OCI-LY7 (cell line): ENCODE measurements at regions not wholly inside any gene's neighbourhood (a gene's known extent, or its start where the extent isn't known, plus 50 kb on each side); places are given as distances from the start of the nearest gene placed in this dataset.

ENCODE experiments used
- BruUV-seq: library from RNA; stranded (reverse); fragments of 400-500 nt; replicated peaks from 2 replicates; lab custom pipeline; 2021; lab: Mats Ljungman, UMichigan
- CTCF ChIA-PET: fragments of 300-600 bp; sonication (Branson Sonifier 250); formaldehyde crosslinking; loops from one replicate; lab custom pipeline; 2022; ENCODE audit warnings: antibody characterized with exemption; ENCODE audit not compliant: unreplicated experiment; lab: Charles Lee
- POLR2A ChIA-PET: fragments of 300-600 bp; sonication (Branson Sonifier 250); formaldehyde crosslinking; loops from one replicate; lab custom pipeline; 2022; ENCODE audit warnings: antibody characterized with exemption; lab: Charles Lee
- DNase-seq: peaks from one replicate; pipeline ENCODE4 v3.0.0-alpha.2; 2015; ENCODE audit warnings: low spot score
- H2AFZ ChIP-seq: fragments of 200-600 bp; sonication (generic), shearing (Covaris generic); 2 replicates; pipeline ENCODE4 v1.6.1; 2014; ENCODE audit warnings: mild to moderate bottlenecking, antibody characterized with exemption, low read length, moderate library complexity
- H3K27ac ChIP-seq: fragments of 200-600 bp; sonication (generic); 2 replicates; pipeline ENCODE4 v1.5.1; 2014; ENCODE audit warnings: mixed run types, low read depth, mild to moderate bottlenecking, moderate library complexity, low read length, inconsistent platforms; ENCODE audit not compliant: poor library complexity, severe bottlenecking
- H3K36me3 ChIP-seq: fragments of 200-600 bp; sonication (generic); 2 replicates; pipeline ENCODE4 v1.6.1; 2014; ENCODE audit warnings: mild to moderate bottlenecking, antibody characterized with exemption, low read length, moderate library complexity, mixed read lengths; ENCODE audit not compliant: insufficient read depth
- H3K4me1 ChIP-seq: fragments of 200-600 bp; sonication (generic); 2 replicates; pipeline ENCODE4 v1.5.1; 2014; ENCODE audit warnings: mild to moderate bottlenecking, low read length; ENCODE audit not compliant: insufficient read depth, poor library complexity, severe bottlenecking
- H3K4me2 ChIP-seq: fragments of 200-600 bp; sonication (generic); 2 replicates; pipeline ENCODE4 v1.6.1; 2014; ENCODE audit warnings: mild to moderate bottlenecking, low read length
- H3K4me3 ChIP-seq: fragments of 200-600 bp; sonication (generic); 2 replicates; pipeline ENCODE4 v1.5.1; 2014; ENCODE audit warnings: mild to moderate bottlenecking, low read depth, low read length; ENCODE audit not compliant: poor library complexity, severe bottlenecking
- H3K79me2 ChIP-seq: fragments of 200-600 bp; sonication (generic); 2 replicates; pipeline ENCODE4 v1.6.1; 2016; ENCODE audit warnings: low read depth, mild to moderate bottlenecking, low read length, moderate library complexity, mixed read lengths; ENCODE audit not compliant: insufficient read depth
- H3K9me2 ChIP-seq: fragments of 200-600 bp; sonication (generic); 2 replicates; pipeline ENCODE4 v1.6.1; 2016; ENCODE audit warnings: mild to moderate bottlenecking, low read length, mixed read lengths; ENCODE audit not compliant: insufficient read depth
- H3K9me3 ChIP-seq: fragments of 200-600 bp; sonication (generic); 2 replicates; pipeline ENCODE4 v1.6.1; 2014; ENCODE audit warnings: mild to moderate bottlenecking, mixed run types, low read length, mixed read lengths
- H4K20me1 ChIP-seq: fragments of 200-600 bp; sonication (generic); 2 replicates; pipeline ENCODE4 v1.6.1; 2014; ENCODE audit warnings: mild to moderate bottlenecking, antibody characterized with exemption, low read length, moderate library complexity, mixed read lengths; ENCODE audit not compliant: insufficient read depth
- EZH2phosphoT487 ChIP-seq: fragments of 200-600 bp; sonication (generic); IDR thresholded peaks from 2 replicates; pipeline ENCODE4 v1.6.1; 2018; ENCODE audit warnings: low read depth, borderline replicate concordance, mild to moderate bottlenecking, mixed run types, antibody characterized with exemption, low read length, moderate library complexity, mixed read lengths
- intact Hi-C: fragments of 100-400 bp; cut with micrococcal nuclease; formaldehyde crosslinking; loops from one replicate; pipeline ENCODE4 v1.10.0; 2022; ENCODE audit not compliant: unreplicated experiment
- TF ChIP-seq, protein P1 (sequence below): fragments of 200-600 bp; sonication (generic); conservative IDR thresholded peaks from 2 replicates; pipeline ENCODE4 v1.5.1; 2014; ENCODE audit warnings: mild to moderate bottlenecking, antibody characterized with exemption, low read length, moderate library complexity, mixed read lengths

- Histone ChIP-seq H4K20me1 (no peaks in the 10 kb centered on the region), H3K4me2 (no peak overlapping the region), H3K4me1 (no peaks in the 10 kb centered on the region), H2AFZ (no peak overlapping the region), H3K4me3 (no peak overlapping the region), H3K9me2 (no peaks in the 10 kb centered on the region), H3K9me3 (no peaks in the 10 kb centered on the region), H3K36me3 (no peaks in the 10 kb centered on the region), H3K27ac (no peak overlapping the region), H3K79me2 (no peaks in the 10 kb centered on the region)
- CTCF ChIA-PET = no interaction called here
- TF ChIP-seq, protein P1, sequence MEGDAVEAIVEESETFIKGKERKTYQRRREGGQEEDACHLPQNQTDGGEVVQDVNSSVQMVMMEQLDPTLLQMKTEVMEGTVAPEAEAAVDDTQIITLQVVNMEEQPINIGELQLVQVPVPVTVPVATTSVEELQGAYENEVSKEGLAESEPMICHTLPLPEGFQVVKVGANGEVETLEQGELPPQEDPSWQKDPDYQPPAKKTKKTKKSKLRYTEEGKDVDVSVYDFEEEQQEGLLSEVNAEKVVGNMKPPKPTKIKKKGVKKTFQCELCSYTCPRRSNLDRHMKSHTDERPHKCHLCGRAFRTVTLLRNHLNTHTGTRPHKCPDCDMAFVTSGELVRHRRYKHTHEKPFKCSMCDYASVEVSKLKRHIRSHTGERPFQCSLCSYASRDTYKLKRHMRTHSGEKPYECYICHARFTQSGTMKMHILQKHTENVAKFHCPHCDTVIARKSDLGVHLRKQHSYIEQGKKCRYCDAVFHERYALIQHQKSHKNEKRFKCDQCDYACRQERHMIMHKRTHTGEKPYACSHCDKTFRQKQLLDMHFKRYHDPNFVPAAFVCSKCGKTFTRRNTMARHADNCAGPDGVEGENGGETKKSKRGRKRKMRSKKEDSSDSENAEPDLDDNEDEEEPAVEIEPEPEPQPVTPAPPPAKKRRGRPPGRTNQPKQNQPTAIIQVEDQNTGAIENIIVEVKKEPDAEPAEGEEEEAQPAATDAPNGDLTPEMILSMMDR = no peak
- no peak for TF ChIP-seq EZH2phosphoT487
- POLR2A ChIA-PET = interaction anchor here (0.6 to 0.7 kb wide), 4 partner anchors 69 to 706 kb away, joined by 3 read pairs; no protein-coding TSS in a partner anchor
- BruUV-seq = no TSS peak
- no peak for DNase-seq
- intact Hi-C loops = no loop called here
Measured at GRCh38 chr10:65491799-65492198, 1434.0 kb upstream of the LRRTM3 start.

DNA sequence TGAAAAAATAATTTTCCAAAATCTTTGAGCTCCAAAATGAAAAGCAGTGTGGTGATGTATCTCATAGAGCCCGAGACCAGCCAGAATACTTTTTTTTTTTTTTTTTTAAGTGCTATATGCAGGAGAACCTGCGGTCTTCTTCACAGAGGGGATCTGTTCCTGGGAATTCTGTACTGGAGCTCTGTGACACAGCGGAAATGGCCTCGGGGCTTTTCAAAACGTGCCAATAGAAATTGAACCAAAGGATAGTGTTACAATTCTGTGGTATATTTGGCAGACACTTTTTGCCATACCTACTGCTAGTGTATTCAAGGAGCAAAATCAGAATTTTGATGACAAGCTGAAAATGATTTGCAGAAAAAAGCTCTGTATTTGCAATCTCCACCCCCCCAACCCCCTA lies 1429.3 kb upstream of the LRRTM3 start:
- H3K27ac ChIP-seq = no peak overlapping the region
- no peaks in the 10 kb centered on the region for H3K9me3 ChIP-seq
- no peaks in the 10 kb centered on the region for H4K20me1 ChIP-seq
- no peak overlapping the region for H3K4me2 ChIP-seq
- no peaks in the 10 kb centered on the region for H3K36me3 ChIP-seq
- no peaks in the 10 kb centered on the region for H3K4me1 ChIP-seq
- no peak overlapping the region for H2AFZ ChIP-seq
- no peaks in the 10 kb centered on the region for H3K79me2 ChIP-seq
- CTCF ChIA-PET = no interaction called here
- no TSS peak for BruUV-seq
- no peak overlapping the region for H3K4me3 ChIP-seq
- intact Hi-C loops = no loop called here
- no peak for DNase-seq
- POLR2A ChIA-PET = no interaction called here
- H3K9me2 ChIP-seq = no peaks in the 10 kb centered on the region
- TF ChIP-seq, protein P1 = no peak
- no peak for TF ChIP-seq EZH2phosphoT487

DNA sequence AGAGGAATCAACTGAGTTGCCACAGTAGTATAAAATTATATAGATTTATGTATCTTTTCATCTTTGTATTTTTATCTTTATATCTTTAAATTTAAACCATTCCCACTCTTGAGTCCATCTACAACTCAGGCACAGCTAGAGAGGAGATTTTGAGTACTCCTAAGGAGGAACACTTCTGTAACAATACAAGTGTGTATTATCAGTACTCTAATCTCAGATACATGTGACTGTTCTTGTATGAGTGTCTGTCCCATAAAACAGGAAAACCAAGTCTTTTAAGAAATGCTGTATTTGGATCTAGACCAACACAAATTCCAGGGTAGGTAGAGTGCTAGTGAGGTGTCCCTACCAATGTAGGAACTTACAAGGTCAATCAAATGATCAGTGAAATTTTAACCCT lies 1428.0 kb upstream of the LRRTM3 start:
- intact Hi-C loops = no loop called here

More for the DNA sequence above, 1428.0 kb upstream of the LRRTM3 start:
- no peaks in the 10 kb centered on the region for H3K9me3 ChIP-seq
- H3K79me2 ChIP-seq = no peaks in the 10 kb centered on the region
- no peaks in the 10 kb centered on the region for H4K20me1 ChIP-seq
- no peak overlapping the region for H3K4me3 ChIP-seq
- no peaks in the 10 kb centered on the region for H3K4me1 ChIP-seq
- BruUV-seq = no TSS peak
- H3K36me3 ChIP-seq = no peaks in the 10 kb centered on the region
- no peaks in the 10 kb centered on the region for H3K9me2 ChIP-seq
- POLR2A ChIA-PET = no interaction called here
- CTCF ChIA-PET = no interaction called here
- no peak overlapping the region for H2AFZ ChIP-seq
- H3K27ac ChIP-seq = no peak overlapping the region
- no peak for DNase-seq
- H3K4me2 ChIP-seq = no peak overlapping the region
- TF ChIP-seq, protein P1 = no peak
- no peak for TF ChIP-seq EZH2phosphoT487
